GM18858 (cell line): ENCODE measurements at regions not wholly inside any gene's neighbourhood (a gene's known extent, or its start where the extent isn't known, plus 50 kb on each side); places are given as distances from the start of the nearest gene placed in this dataset.
A peak's percentile ranks its signal among the peaks of the same experiment; 100 is the strongest.
"Not testable (repeated sequence)": the region's sequence is repeated elsewhere in the genome, so short reads cannot be mapped to it uniquely, and the experiment has no call there.

Experiments used
- ATAC-seq: cut with Tn5 transposase; IDR thresholded peaks from one replicate; pipeline ENCODE4 v1.9.1; 2021; ENCODE audit not compliant: unreplicated experiment

GRCh38 chr2:138298900-138299299, 202.7 kb upstream of the SPOPL start:
- peak; percentile 60 for ATAC-seq

- no peak for ATAC-seq
Measured at GRCh38 chr2:138306626-138307025, 194.9 kb upstream of the SPOPL start.

- no peak for ATAC-seq
Measured at GRCh38 chr2:138307099-138307498, 194.5 kb upstream of the SPOPL start.

- ATAC-seq = no peak
Measured at GRCh38 chr2:138309760-138310159, 191.8 kb upstream of the SPOPL start.

- ATAC-seq = no peak
Measured at GRCh38 chr2:138312061-138312460, 189.5 kb upstream of the SPOPL start.

- ATAC-seq = not testable (repeated sequence)
Measured at GRCh38 chr2:138315619-138316018, 186.0 kb upstream of the SPOPL start.

GRCh38 chr2:138319616-138320015, 182.0 kb upstream of the SPOPL start:
- ATAC-seq = no peak

- no peak for ATAC-seq
Measured at GRCh38 chr2:138321458-138321857, 180.1 kb upstream of the SPOPL start.

- peak; percentile 56 for ATAC-seq
Measured at GRCh38 chr2:138323382-138324067, 178.0 kb upstream of the SPOPL start.

GRCh38 chr2:138324068-138324771, 177.3 kb upstream of the SPOPL start:
- no peak for ATAC-seq

GRCh38 chr2:138327967-138328366, 173.6 kb upstream of the SPOPL start:
- no peak for ATAC-seq

- no peak for ATAC-seq
Measured at GRCh38 chr2:138329162-138329561, 172.4 kb upstream of the SPOPL start.

GRCh38 chr2:138329591-138329990, 172.0 kb upstream of the SPOPL start:
- no peak for ATAC-seq

- ATAC-seq = no peak
Measured at GRCh38 chr2:138333121-138333520, 168.4 kb upstream of the SPOPL start.

GRCh38 chr2:138333677-138334076, 167.9 kb upstream of the SPOPL start:
- no peak for ATAC-seq

GRCh38 chr2:138334323-138334722, 167.2 kb upstream of the SPOPL start:
- ATAC-seq = no peak

GRCh38 chr2:138335036-138335435, 166.5 kb upstream of the SPOPL start:
- no peak for ATAC-seq

GRCh38 chr2:138336146-138336545, 165.4 kb upstream of the SPOPL start:
- ATAC-seq = no peak

GRCh38 chr2:138355244-138355643, 146.3 kb upstream of the SPOPL start:
- no peak for ATAC-seq

GRCh38 chr2:138356178-138356577, 145.4 kb upstream of the SPOPL start:
- no peak for ATAC-seq

- peak; percentile 71 for ATAC-seq
Measured at GRCh38 chr2:138359532-138359931, 142.0 kb upstream of the SPOPL start.

- no peak for ATAC-seq
Measured at GRCh38 chr2:138364554-138365162, 136.9 kb upstream of the SPOPL start.
